DOHH2 (cell line): ENCODE measurements at regions not wholly inside any gene's neighbourhood (a gene's known extent, or its start where the extent isn't known, plus 50 kb on each side); places are given as distances from the start of the nearest gene placed in this dataset.

Experiments used
- CTCF ChIP-seq: fragments of 200-600 bp; sonication (generic); IDR thresholded peaks from one replicate; pipeline ENCODE4 v1.5.1; 2014; ENCODE audit warnings: antibody characterized with exemption, mild to moderate bottlenecking, low read depth, low read length; ENCODE audit not compliant: poor library complexity, severe bottlenecking
- EZH2phosphoT487 ChIP-seq: fragments of 200-600 bp; sonication (generic); IDR thresholded peaks from 2 replicates; pipeline ENCODE4 v1.6.1; 2017; ENCODE audit warnings: borderline replicate concordance, mild to moderate bottlenecking, antibody characterized with exemption, low read length, moderate library complexity, mixed read lengths

DNA sequence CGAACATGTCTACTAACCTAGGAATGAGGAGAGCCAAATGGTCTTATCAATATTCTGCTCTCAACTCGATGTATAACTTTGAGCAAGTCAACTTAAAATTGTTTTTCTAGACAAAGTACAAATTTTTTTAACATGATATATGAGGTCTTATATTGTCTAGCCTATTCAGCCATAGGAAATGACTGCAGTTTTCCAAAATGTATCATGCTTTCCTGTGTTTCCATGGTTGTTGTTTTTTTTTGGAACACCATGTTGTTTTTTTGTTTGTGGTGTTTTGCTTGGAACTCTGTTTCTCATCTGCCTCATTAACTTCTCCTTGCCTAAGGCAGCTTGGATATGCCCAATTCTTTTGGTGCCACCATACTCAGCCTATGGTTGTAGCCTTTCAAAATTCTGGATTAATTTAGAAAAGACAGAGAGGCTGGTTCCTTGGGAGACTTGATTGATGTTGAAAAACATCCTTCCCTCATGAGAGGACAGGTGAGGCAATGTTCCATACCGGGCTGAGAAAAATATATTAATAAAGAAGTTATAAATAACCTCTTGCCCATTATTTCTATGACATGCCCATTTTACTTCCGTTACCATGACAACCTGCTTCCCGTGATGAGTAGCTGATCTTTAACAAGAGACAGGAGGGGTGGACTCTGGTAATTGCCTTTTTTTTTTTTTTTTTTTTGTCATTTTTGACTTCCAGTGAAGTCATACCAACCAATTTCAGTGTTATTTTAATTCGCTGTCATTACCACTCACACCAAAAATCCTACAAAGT is 687.9 kb upstream of the GRM7 start:
- TF ChIP-seq CTCF (no peak), EZH2phosphoT487 (no peak)
